ENCODE measurements at regions not wholly inside any gene's neighbourhood (a gene's known extent, or its start where the extent isn't known, plus 50 kb on each side); places are given as distances from the start of the nearest gene placed in this dataset.

GRCh38 chr10:91698258-91698657 lies 65.4 kb upstream of the PPP1R3C start:
- Histone ChIP-seq H3K9ac (ENCODE audit: insufficient read depth in 1 of 2, low read depth in 2 of 2, low read length in 2 of 2) (no peak overlapping the region), H3K4me3 (no peak overlapping the region), H4K20me1 (replicated peaks; ENCODE audit: control insufficient read depth, insufficient read depth, low read length) (no peaks in the 10 kb centered on the region), H3K9me3 (replicated peaks; ENCODE audit: control insufficient read depth, insufficient read depth, low read depth, low read length) (no peaks in the 10 kb centered on the region), H3K27me3 (ENCODE audit: control insufficient read depth in 2 of 2, insufficient read depth in 2 of 2, low read length in 2 of 2) (no peaks in the 10 kb centered on the region), H3K79me2 (ENCODE audit: control insufficient read depth, insufficient read depth, low read length) (no peaks in the 10 kb centered on the region), H3K4me1 (replicated peaks in 1 of 2; ENCODE audit: control insufficient read depth in 2 of 2, insufficient read depth in 2 of 2, low read length in 2 of 2) (peaks cover 0 to 6% of the 10 kb centered on the region in 2 experiments; a peak in 2 of 5 replicates), H3K36me3 (ENCODE audit: control insufficient read depth, insufficient read depth, low read length) (no peaks in the 10 kb centered on the region), H3K4me2 (ENCODE audit: insufficient read depth, low read length) (no peak overlapping the region), H3K27ac (ENCODE audit: extremely low read depth, low read depth, low read length) (no peak overlapping the region), H3K9me1 (ENCODE audit: control insufficient read depth, insufficient read depth, low read length) (no peaks in the 10 kb centered on the region), H2AFZ (ENCODE audit: low read depth, low read length) (no peak overlapping the region)
- no peak for FAIRE-seq
- ATAC-seq: no peak
- BruUV-seq (replicated peaks): no TSS peak
- TF ChIP-seq RBM15 (IDR thresholded peaks at IDR 0.05; ENCODE audit: insufficient read depth, low read length): no peak
- no peak for TF ChIP-seq CC2D1A (IDR thresholded peaks at IDR 0.05)
- TF ChIP-seq ZNF609 (CRISPR knock-in tag; IDR thresholded peaks at IDR 0.05; ENCODE audit: borderline replicate concordance): no peak
- TF ChIP-seq NR2C2 (CRISPR knock-in tag; IDR thresholded peaks at IDR 0.05): no peak
- TF ChIP-seq NR2C2 (tag; IDR thresholded peaks at IDR 0.05): no peak
- no peak for TF ChIP-seq ZNF3 (CRISPR knock-in tag; IDR thresholded peaks at IDR 0.05)
- TF ChIP-seq GATAD2B (IDR thresholded peaks at IDR 0.05; ENCODE audit: borderline replicate concordance): no peak
- TF ChIP-seq DLX4 (CRISPR knock-in tag; IDR thresholded peaks at IDR 0.05): no peak
- no peak for TF ChIP-seq ZNF239 (CRISPR knock-in tag; IDR thresholded peaks at IDR 0.05)
- no peak for TF ChIP-seq ZBTB2 (IDR thresholded peaks at IDR 0.05)
- 49% methylated on average over 3 of the region's 3 CpGs for WGBS (ENCODE audit: insufficient coverage, low coverage, missing lambda C conversion rate)
- ChIA-PET CTCF (ENCODE audit: low intra/inter-chr PET ratio) (no interaction called here), POLR2A (interaction anchor here (0.6 kb wide), 1 partner anchor 59 kb away, joined by 3 read pairs; no protein-coding TSS in a partner anchor)
- in situ Hi-C loops (cut with MboI) (no loop called here), intact Hi-C loops (cut with micrococcal nuclease) (no loop called here)
- DNase-seq (ENCODE audit: extremely low read depth in 1 of 4, low spot score in 3 of 4): no peak
